NCI-H1092 treated with DMSO at 0.1 percent for 48 hours (cell line): ENCODE measurements at regions not wholly inside any gene's neighbourhood (a gene's known extent, or its start where the extent isn't known, plus 50 kb on each side); places are given as distances from the start of the nearest gene placed in this dataset.
"Not testable (repeated sequence)": the region's sequence is repeated elsewhere in the genome, so short reads cannot be mapped to it uniquely, and the experiment has no call there.

Source experiments
- DNase-seq: peaks from one replicate; lab custom pipeline; 2025; lab: John Stamatoyannopoulos, UW

DNA sequence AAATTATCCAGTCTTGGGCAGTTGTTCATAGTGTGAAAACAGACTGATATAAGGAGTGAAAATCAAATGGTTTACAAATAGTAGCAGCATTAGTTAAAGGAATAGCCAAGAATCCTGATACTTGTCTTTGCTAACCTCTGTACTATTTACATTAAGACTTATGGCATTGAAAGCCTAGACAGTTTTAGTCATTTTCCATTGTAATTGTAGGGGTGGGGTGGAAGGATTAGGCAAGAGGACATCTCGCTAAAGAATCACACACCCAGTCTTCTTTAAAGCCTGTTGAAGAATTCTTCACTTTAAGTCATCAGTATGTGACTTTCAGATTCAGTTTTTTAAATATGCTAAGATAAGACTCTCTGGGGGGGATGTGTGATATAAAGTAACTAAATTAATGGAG is 207.5 kb upstream of the PHACTR1 start:
- no peak for DNase-seq

DNA sequence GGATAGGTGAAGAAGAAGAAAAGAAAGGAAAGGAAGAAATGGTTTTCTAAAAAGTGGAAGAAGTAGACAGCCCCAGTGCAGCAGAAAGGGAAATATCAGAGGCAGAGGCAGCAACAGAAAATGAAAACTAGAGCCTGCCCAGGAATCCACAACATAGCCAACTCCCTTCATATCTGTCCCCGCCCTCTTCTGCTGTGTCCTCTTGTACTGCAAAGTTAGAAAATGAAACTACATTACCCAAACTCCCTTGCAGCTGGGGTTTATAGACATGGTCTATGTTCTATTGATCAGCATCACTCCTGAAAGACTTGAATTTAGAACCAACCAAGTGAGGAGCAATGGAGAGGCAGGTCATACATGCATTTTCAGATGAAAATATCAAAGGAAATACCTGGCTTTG is 200.5 kb upstream of the PHACTR1 start:
- no peak for DNase-seq

- DNase-seq = no peak
These were observed 194.2 kb upstream of the PHACTR1 start for GRCh38 chr6:12522347-12522746.

GRCh38 chr6:12523726-12524125 is 192.8 kb upstream of the PHACTR1 start:
- no peak for DNase-seq

GRCh38 chr6:12525276-12525675 is 191.3 kb upstream of the PHACTR1 start:
- no peak for DNase-seq

DNA sequence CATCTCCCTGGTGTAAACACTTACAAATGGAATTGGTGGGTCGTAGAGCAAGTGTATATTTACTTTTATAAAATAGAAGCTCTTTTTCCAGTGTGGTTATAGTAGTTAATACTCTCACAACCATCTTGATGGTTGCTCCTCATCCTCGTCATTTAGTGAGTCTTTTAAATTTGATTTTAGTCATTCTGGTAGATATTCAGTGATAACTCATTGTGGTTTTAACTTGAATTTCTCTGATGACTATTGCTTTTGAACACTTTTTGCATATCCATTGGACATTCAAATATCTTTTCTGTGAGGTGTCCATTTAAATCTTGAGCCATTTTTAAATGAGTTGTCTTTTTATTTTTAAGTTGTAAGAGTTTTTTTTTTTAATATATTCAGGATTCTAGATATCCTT is 189.2 kb upstream of the PHACTR1 start:
- no peak for DNase-seq

DNA sequence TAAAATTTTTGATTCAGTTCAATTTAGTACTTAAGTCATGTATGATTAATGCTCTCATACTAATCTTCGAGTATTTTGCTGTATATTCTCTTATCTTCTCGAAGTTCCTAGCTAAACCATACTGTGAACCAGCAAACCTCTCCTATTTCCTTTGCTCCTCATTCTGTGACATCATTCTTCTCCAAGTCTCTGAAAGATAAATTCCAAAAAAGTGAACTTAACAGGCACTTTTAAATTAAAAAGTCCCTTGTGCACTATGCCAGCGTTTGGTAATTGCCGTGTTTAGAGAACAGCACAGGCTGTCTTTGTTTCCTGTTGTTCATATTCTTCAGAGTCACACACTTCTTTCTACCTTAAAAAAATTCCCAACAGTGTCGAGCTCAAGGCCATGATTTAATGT is 188.4 kb upstream of the PHACTR1 start:
- DNase-seq = no peak

- no peak for DNase-seq
These were observed 187.8 kb upstream of the PHACTR1 start for GRCh38 chr6:12528581-12529363.

GRCh38 chr6:12529364-12530019 is 187.1 kb upstream of the PHACTR1 start:
- DNase-seq = no peak

GRCh38 chr6:12530345-12530744 is 186.2 kb upstream of the PHACTR1 start:
- DNase-seq = no peak

GRCh38 chr6:12533586-12533985 is 183.0 kb upstream of the PHACTR1 start:
- no peak for DNase-seq

- DNase-seq = no peak
These were observed 182.3 kb upstream of the PHACTR1 start for GRCh38 chr6:12534069-12534853.

- no peak for DNase-seq
These were observed 180.8 kb upstream of the PHACTR1 start for GRCh38 chr6:12535586-12536314.

DNA sequence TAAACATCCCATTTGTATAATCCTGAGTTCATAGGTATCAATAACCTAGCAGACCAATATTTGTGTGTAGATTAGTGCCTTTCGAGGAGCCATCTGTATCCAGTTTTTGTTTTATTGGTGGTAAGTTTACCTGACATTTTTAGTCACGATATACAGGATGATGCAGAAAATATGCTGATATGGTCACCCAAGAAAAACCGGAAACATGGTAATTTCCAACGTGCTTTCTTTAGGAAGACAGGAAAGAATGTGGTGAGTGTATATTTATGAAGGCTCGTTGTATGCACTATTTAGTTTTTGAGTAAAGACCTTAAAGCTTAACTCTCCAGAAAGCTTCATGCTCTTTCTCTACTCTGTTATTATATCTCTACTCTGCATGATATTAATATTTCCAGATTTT is 180.2 kb upstream of the PHACTR1 start:
- DNase-seq = no peak

DNA sequence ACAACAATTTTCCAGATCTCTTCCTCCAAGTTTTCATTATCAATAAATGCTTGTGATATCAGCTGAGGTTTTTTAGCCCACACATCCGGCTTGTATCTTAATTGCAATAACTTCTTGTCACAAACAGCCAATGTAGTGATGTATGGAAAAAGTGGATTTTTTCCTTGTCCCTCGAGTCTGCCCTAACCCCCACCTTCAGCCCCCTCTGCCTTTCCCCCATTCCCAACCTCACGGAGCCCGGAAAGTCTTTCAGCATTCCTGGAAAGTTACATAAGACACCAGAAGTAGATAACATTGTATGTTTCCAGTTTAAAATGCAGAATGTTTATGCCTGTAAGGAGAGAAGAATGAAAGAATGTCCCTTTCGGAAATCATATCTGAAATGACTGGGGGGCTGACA is 179.2 kb upstream of the PHACTR1 start:
- DNase-seq = no peak

DNA sequence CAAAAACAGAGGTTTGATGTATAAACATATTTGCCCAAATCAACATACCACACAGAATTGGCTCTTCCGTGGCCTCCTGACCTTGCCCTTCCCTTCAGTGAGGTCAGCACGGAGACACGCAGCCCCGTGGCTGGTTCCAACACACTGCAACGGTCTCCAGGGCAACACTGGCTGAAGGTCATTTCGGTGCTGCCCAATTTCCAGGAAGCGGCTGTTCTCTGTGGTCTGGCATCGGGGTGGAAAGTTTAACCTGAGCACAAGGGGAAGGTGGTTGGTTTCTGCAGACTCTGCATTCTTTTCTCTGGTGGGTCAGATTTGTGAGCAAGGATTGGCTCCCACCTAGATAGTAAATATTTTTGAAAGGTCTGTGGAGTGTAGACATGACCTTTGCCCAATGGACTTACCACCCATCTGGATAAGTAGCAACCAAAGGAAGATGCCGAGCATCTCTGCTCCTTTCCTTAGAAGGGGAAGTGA is 177.6 kb upstream of the PHACTR1 start:
- no peak for DNase-seq

DNA sequence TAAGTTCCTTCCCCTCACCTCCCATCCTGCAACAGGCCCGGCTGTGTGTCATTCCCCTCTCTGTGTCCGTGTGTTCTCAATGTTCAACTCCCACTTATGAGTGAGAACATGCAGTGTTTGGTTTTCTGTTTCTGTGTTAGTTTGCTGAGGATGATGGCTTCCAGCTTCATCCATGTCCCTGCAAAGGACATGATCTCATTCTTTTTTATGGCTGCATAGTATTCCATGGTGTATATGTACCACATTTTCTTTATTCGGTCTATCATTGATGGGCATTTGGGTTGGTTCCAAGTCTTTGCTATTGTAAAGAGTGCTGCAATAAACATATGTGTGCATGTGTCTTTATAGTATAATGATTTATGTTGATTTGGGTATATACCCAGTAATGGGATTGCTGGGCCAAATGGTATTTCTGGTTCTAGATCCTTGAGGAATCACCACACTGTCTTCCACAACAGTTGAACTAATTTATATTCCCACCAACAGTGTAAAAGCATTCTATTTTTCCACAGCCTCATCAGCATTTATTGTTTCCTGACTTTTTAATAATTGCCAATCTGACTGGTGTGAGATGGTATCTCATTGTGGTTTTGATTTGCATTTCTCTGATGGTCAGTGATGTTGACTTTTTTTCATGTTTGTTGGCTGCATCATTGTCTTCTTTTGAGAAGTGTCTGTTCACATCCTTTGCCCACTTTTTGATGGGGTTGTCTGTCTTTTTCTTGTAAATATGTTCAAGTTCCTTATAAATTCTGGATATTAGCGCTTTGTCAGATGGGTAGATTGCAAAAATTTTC is 174.1 kb upstream of the PHACTR1 start:
- not testable (repeated sequence) for DNase-seq

- DNase-seq = no peak
These were observed 172.6 kb upstream of the PHACTR1 start for GRCh38 chr6:12543953-12544352.

GRCh38 chr6:12544821-12545565 is 171.6 kb upstream of the PHACTR1 start:
- no peak for DNase-seq

DNA sequence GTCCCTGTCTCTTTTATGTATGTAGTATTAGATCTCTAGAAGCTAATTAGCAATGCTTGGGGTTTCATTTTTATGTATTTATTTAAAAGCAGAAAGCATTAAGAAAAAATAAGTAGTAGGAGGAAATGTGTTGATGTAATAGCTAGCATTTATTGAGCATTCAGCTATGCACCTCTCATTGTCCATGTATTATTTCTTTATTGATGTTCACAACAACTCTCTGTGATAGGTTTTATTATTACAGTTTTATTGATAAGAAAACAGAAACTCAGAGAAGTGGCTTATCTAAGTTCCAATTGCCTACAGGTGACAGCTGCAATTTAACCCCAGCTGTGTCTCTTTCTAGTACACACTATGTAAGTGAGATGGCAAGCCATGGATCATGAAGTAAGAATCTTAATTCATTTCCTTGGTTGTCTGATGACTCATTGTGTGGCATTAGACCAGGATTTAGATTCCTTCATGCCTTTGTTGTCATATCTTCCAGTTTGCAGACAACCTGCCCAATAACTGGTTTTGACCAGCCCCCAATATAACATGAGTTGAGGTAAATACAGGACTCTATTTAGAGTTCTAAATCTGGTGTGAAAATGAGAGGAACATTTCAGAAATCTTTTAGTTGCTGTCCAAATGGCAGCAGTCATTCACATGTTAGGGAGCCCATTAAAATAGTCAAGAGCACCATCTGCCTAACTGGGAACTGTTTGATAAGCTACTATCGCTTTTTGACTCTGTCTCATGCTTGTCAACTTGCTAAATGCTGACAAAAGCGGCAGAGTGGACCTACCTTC is 170.8 kb upstream of the PHACTR1 start:
- DNase-seq = no peak
